ENCODE measurements at regions not wholly inside any gene's neighbourhood (a gene's known extent, or its start where the extent isn't known, plus 50 kb on each side); places are given as distances from the start of the nearest gene placed in this dataset.

- peak; percentile 2 to 45 for DNase-seq (ENCODE audit: low read depth in 2 of 2)
- no peak for TF ChIP-seq CTCF (IDR thresholded peaks at IDR 0.05; ENCODE audit: low read depth, low read length)
- H3K4me3 ChIP-seq (replicated peaks in 1 of 2; ENCODE audit: low read depth in 2 of 2, low read length in 2 of 2), result no peak overlapping the region
Observed at GRCh38 chr5:23614422-23614821, 107.0 kb downstream of the PRDM9 start.

GRCh38 chr5:23626961-23627360 lies 119.6 kb downstream of the PRDM9 start:
- TF ChIP-seq CTCF (IDR thresholded peaks at IDR 0.05; ENCODE audit: low read depth, low read length), result no peak
- peak in 1 of 2 donors; percentile 2 for DNase-seq (ENCODE audit: low read depth in 2 of 2)

GRCh38 chr5:23627976-23628375 lies 120.6 kb downstream of the PRDM9 start:
- DNase-seq (ENCODE audit: low read depth in 2 of 2), result peak in 1 of 2 donors; percentile 17
- H3K4me3 ChIP-seq (replicated peaks in 1 of 2; ENCODE audit: low read depth in 2 of 2, low read length in 2 of 2), result no peak overlapping the region
- TF ChIP-seq CTCF (IDR thresholded peaks at IDR 0.05; ENCODE audit: low read depth, low read length), result no peak

More at GRCh38 chr5:23626961-23627360, 119.6 kb downstream of the PRDM9 start:
- no peak overlapping the region for H3K4me3 ChIP-seq (replicated peaks in 1 of 2; ENCODE audit: low read depth in 2 of 2, low read length in 2 of 2)

- no peak for DNase-seq (ENCODE audit: low read depth in 2 of 2)
- no peak for TF ChIP-seq CTCF (IDR thresholded peaks at IDR 0.05; ENCODE audit: low read depth, low read length)
- H3K4me3 ChIP-seq (replicated peaks in 1 of 2; ENCODE audit: low read depth in 2 of 2, low read length in 2 of 2), result no peak overlapping the region
Observed at GRCh38 chr5:23629396-23629795, 122.0 kb downstream of the PRDM9 start.

- H3K4me3 ChIP-seq (replicated peaks in 1 of 2; ENCODE audit: low read depth in 2 of 2, low read length in 2 of 2), result no peak overlapping the region
- no peak for TF ChIP-seq CTCF (IDR thresholded peaks at IDR 0.05; ENCODE audit: low read depth, low read length)
- peak; percentile 76 to 95 for DNase-seq (ENCODE audit: low read depth in 2 of 2)
Observed at GRCh38 chr5:23631302-23632045, 124.1 kb downstream of the PRDM9 start.

GRCh38 chr5:23635938-23636337 lies 128.5 kb downstream of the PRDM9 start:
- no peak overlapping the region for H3K4me3 ChIP-seq (replicated peaks in 1 of 2; ENCODE audit: low read depth in 2 of 2, low read length in 2 of 2)
- no peak for TF ChIP-seq CTCF (IDR thresholded peaks at IDR 0.05; ENCODE audit: low read depth, low read length)

GRCh38 chr5:23639326-23639725 lies 131.9 kb downstream of the PRDM9 start:
- no peak overlapping the region for H3K4me3 ChIP-seq (replicated peaks in 1 of 2; ENCODE audit: low read depth in 2 of 2, low read length in 2 of 2)
- TF ChIP-seq CTCF (IDR thresholded peaks at IDR 0.05; ENCODE audit: low read depth, low read length), result no peak
- no peak for DNase-seq (ENCODE audit: low read depth in 2 of 2)

More at GRCh38 chr5:23635938-23636337, 128.5 kb downstream of the PRDM9 start:
- no peak for DNase-seq (ENCODE audit: low read depth in 2 of 2)

All from cardiac fibroblast (primary cell).